C4-2B (cell line): ENCODE measurements at regions not wholly inside any gene's neighbourhood (a gene's known extent, or its start where the extent isn't known, plus 50 kb on each side); places are given as distances from the start of the nearest gene placed in this dataset.

Experiments
- ZFX ChIP-seq: fragments of 450-650 bp; IDR thresholded peaks from 2 replicates; pipeline ENCODE4 v1.6.1; 2017
- TF ChIP-seq, protein P1 (sequence below): fragments of 450-650 bp; conservative IDR thresholded peaks from 2 replicates; pipeline ENCODE4 v1.5.1; 2017; ENCODE audit warnings: mild to moderate bottlenecking

DNA sequence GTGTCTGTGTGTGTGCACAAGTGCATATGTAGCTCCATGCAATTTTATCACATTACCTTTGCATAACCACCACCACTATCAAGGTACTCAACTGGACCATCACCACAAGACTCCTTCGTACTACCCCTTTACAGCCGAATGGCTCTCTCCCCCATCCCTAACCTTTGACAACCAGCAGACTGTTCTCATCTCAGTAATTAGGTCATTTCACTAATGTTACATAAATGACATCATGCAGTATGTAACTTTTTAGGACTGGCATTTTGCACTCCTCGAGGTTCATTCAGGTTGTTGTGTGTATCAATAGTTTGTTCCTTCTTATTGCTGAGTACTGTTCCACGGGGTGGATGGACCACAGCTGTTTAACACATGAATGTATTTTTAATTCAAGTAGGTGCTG lies 121.8 kb upstream of the SLC6A11 start:
- TF ChIP-seq, protein P1, sequence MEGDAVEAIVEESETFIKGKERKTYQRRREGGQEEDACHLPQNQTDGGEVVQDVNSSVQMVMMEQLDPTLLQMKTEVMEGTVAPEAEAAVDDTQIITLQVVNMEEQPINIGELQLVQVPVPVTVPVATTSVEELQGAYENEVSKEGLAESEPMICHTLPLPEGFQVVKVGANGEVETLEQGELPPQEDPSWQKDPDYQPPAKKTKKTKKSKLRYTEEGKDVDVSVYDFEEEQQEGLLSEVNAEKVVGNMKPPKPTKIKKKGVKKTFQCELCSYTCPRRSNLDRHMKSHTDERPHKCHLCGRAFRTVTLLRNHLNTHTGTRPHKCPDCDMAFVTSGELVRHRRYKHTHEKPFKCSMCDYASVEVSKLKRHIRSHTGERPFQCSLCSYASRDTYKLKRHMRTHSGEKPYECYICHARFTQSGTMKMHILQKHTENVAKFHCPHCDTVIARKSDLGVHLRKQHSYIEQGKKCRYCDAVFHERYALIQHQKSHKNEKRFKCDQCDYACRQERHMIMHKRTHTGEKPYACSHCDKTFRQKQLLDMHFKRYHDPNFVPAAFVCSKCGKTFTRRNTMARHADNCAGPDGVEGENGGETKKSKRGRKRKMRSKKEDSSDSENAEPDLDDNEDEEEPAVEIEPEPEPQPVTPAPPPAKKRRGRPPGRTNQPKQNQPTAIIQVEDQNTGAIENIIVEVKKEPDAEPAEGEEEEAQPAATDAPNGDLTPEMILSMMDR: no peak
- TF ChIP-seq ZFX: no peak
